ENCODE measurements at regions not wholly inside any gene's neighbourhood (a gene's known extent, or its start where the extent isn't known, plus 50 kb on each side); places are given as distances from the start of the nearest gene placed in this dataset.

GRCh38 chr4:4671774-4672349 is 130.0 kb upstream of the STX18 start:
- Mint-ChIP-seq H3K4me3 (ENCODE audit: unreplicated experiment) (no peak overlapping the region), H3K4me1 (ENCODE audit: unreplicated experiment) (peaks cover 7% of the 10 kb centered on the region), H3K9me3 (ENCODE audit: unreplicated experiment) (no peaks in the 10 kb centered on the region), H3K27ac (ENCODE audit: unreplicated experiment) (no peak overlapping the region), H3K36me3 (ENCODE audit: low read depth, unreplicated experiment) (no peaks in the 10 kb centered on the region), H3K27me3 (ENCODE audit: unreplicated experiment) (peaks cover 4% of the 10 kb centered on the region)
- no peak for TF ChIP-seq CTCF (IDR thresholded peaks at IDR 0.05; ENCODE audit: unreplicated experiment)
- no peak for DNase-seq (ENCODE audit: low spot score)

DNA sequence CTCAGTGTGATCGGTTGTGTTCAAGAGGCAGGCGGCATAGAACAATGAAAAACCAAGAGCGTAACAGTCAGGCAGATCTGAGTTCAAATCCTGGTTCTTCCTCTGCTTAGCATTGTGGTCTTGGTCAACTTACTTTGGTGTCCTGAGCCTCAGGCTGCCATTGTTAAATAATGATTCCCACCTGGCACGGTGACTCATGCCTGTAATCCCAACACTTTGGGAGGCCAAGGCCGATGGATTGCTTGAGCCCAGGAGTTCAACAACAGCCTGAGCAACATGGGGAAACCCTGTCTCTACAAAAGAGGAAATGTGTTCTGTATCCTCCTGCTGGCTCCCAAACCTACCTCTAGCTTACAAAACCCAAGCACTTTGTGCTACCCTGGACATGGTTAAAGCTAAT is 129.0 kb upstream of the STX18 start:
- H3K4me1 Mint-ChIP-seq (ENCODE audit: unreplicated experiment): peaks cover 11% of the 10 kb centered on the region
- H3K36me3 Mint-ChIP-seq (ENCODE audit: low read depth, unreplicated experiment): no peaks in the 10 kb centered on the region
- peaks cover 4% of the 10 kb centered on the region for H3K27me3 Mint-ChIP-seq (ENCODE audit: unreplicated experiment)
- TF ChIP-seq CTCF (IDR thresholded peaks at IDR 0.05; ENCODE audit: unreplicated experiment): no peak
- H3K4me3 Mint-ChIP-seq (ENCODE audit: unreplicated experiment): no peak overlapping the region
- no peak overlapping the region for H3K27ac Mint-ChIP-seq (ENCODE audit: unreplicated experiment)
- DNase-seq (ENCODE audit: low spot score): no peak
- no peaks in the 10 kb centered on the region for H3K9me3 Mint-ChIP-seq (ENCODE audit: unreplicated experiment)

DNA sequence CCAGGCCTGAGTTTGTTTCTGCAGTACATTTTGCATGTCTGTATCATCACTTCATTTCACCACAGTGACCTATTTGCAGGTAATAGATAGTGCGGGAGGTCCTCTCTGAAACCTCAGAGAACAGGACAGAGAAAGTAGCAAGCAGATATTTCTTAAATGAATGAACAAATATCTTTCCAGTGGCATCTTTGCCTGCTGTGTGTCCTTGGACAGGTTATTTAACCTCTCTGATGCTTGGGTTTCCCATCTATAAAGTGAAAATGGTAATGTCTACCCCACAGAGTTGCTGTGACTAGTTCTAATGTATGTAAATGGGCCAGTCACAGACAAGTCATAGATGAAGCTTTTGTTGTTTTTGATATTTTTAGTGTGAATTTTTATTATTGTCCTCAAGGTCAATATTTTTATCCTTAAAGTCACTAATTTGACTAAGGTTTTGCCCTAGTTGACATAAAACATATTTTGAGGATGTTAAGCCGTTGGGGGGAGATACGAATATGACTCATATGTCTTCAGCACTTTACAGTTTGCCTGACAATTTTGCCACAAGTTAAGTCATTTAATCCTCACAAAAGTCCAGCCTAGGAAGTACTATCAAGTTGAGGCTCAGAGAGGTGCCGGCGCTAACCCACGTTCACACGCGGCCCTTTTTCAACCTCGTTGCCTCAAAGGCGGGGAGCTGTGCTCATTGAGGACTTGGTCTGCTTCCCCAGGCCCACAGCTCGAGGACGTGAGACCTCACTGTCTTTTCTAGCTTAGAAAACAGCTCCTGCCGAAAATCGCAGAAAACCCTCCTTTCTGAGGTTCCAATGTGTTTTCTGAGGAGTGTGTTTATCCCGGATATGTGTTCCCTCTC is 126.7 kb upstream of the STX18 start:
- Mint-ChIP-seq H3K27me3 (ENCODE audit: unreplicated experiment) (peaks cover 7% of the 10 kb centered on the region), H3K4me3 (ENCODE audit: unreplicated experiment) (no peak overlapping the region), H3K9me3 (ENCODE audit: unreplicated experiment) (no peaks in the 10 kb centered on the region), H3K36me3 (ENCODE audit: low read depth, unreplicated experiment) (no peaks in the 10 kb centered on the region), H3K27ac (ENCODE audit: unreplicated experiment) (no peak overlapping the region), H3K4me1 (ENCODE audit: unreplicated experiment) (peaks cover 11% of the 10 kb centered on the region)
- no peak for TF ChIP-seq CTCF (IDR thresholded peaks at IDR 0.05; ENCODE audit: unreplicated experiment)
- DNase-seq (ENCODE audit: low spot score): no peak

GRCh38 chr4:4667622-4668081 is 125.8 kb upstream of the STX18 start:
- no peak overlapping the region for H3K27ac Mint-ChIP-seq (ENCODE audit: unreplicated experiment)
- no peak for DNase-seq (ENCODE audit: low spot score)
- no peak for TF ChIP-seq CTCF (IDR thresholded peaks at IDR 0.05; ENCODE audit: unreplicated experiment)
- no peaks in the 10 kb centered on the region for H3K36me3 Mint-ChIP-seq (ENCODE audit: low read depth, unreplicated experiment)
- no peak overlapping the region for H3K4me3 Mint-ChIP-seq (ENCODE audit: unreplicated experiment)
- H3K27me3 Mint-ChIP-seq (ENCODE audit: unreplicated experiment): peaks cover 8% of the 10 kb centered on the region
- H3K9me3 Mint-ChIP-seq (ENCODE audit: unreplicated experiment): no peaks in the 10 kb centered on the region
- peaks cover 11% of the 10 kb centered on the region for H3K4me1 Mint-ChIP-seq (ENCODE audit: unreplicated experiment)
